PC-3 (cell line): ENCODE measurements at regions not wholly inside any gene's neighbourhood (a gene's known extent, or its start where the extent isn't known, plus 50 kb on each side); places are given as distances from the start of the nearest gene placed in this dataset.

Source experiments
- ATAC-seq: fragments of 200-7000 bp; cut with Tn5 transposase; 2 replicates; pipeline ENCODE4 v1.9.1; 2020; ENCODE audit warnings: mild to moderate bottlenecking, moderate library complexity
- BruUV-seq: library from RNA; stranded (reverse); fragments of 400-500 nt; replicated peaks from 2 replicates; lab custom pipeline; 2021; lab: Mats Ljungman, UMichigan
- CTCF ChIA-PET: fragments of 300-600 bp; sonication (Branson Sonifier 250); formaldehyde crosslinking; loops from one replicate; lab custom pipeline; 2022; ENCODE audit warnings: antibody characterized with exemption; lab: Charles Lee
- POLR2A ChIA-PET: fragments of 300-600 bp; sonication (Branson Sonifier 250); formaldehyde crosslinking; loops from one replicate; lab custom pipeline; 2022; ENCODE audit warnings: antibody characterized with exemption; ENCODE audit not compliant: unreplicated experiment; lab: Charles Lee
- DNase-seq: peaks from one replicate; pipeline ENCODE4 v3.0.0-alpha.2; 2015
- H2AFZ ChIP-seq: fragments of 300-600 bp; sonication (generic); 2 replicates; pipeline ENCODE4 v1.6.0; 2016; ENCODE audit warnings: antibody characterized with exemption, low read length
- H3F3A ChIP-seq: fragments of 300-600 bp; sonication (generic); one replicate; pipeline ENCODE4 v1.6.0; 2017; ENCODE audit warnings: antibody characterized with exemption, low read length, control low read depth, mild to moderate bottlenecking; ENCODE audit not compliant: unreplicated experiment
- H3K27ac ChIP-seq: fragments of 300-600 bp; sonication (generic); 2 replicates; pipeline ENCODE4 v1.5.1; 2016; ENCODE audit warnings: mild to moderate bottlenecking, low read length
- H3K27me3 ChIP-seq: fragments of 300-600 bp; sonication (generic); 2 replicates; pipeline ENCODE4 v1.6.1; 2016; ENCODE audit warnings: low read length, mixed read lengths
- H3K36me3 ChIP-seq: fragments of 300-600 bp; sonication (generic); 2 replicates; pipeline ENCODE4 v1.6.1; 2016; ENCODE audit warnings: low read depth, mixed run types, low read length, mixed read lengths
- H3K4me1 ChIP-seq: fragments of 300-600 bp; sonication (generic); 2 replicates; pipeline ENCODE4 v1.5.1; 2016; ENCODE audit warnings: low read length; ENCODE audit not compliant: insufficient read depth
- H3K4me2 ChIP-seq: fragments of 300-600 bp; sonication (generic); 2 replicates; pipeline ENCODE4 v1.6.0; 2016; ENCODE audit warnings: low read length
- H3K4me3 ChIP-seq: fragments of 300-600 bp; sonication (generic); 2 replicates; pipeline ENCODE4 v1.5.1; 2016; ENCODE audit warnings: mild to moderate bottlenecking, low read length, mixed read lengths
- H3K79me2 ChIP-seq: fragments of 300-600 bp; sonication (generic); 2 replicates; pipeline ENCODE4 v1.6.1; 2017; ENCODE audit warnings: low read length, mixed read lengths
- H3K9ac ChIP-seq: fragments of 300-600 bp; sonication (generic); 2 replicates; pipeline ENCODE4 v1.6.0; 2016; ENCODE audit warnings: mild to moderate bottlenecking, low read length
- H3K9me2 ChIP-seq: fragments of 300-600 bp; sonication (generic); replicated peaks from 2 replicates; pipeline ENCODE4 v1.6.1; 2016; ENCODE audit warnings: mixed run types, low read length, mixed read lengths
- H3K9me3 ChIP-seq: fragments of 300-600 bp; sonication (generic); 2 replicates; pipeline ENCODE4 v1.6.1; 2016; ENCODE audit warnings: low read length, mixed read lengths
- H4K20me1 ChIP-seq: fragments of 300-600 bp; sonication (generic); 2 replicates; pipeline ENCODE4 v1.6.1; 2016; ENCODE audit warnings: low read length, mixed read lengths
- CTCF ChIP-seq: fragments of 300-600 bp; sonication (generic); conservative IDR thresholded peaks from 2 replicates; pipeline ENCODE4 v1.5.1; 2017; ENCODE audit warnings: antibody characterized with exemption, low read depth, mild to moderate bottlenecking, low read length
- EZH2 ChIP-seq: fragments of 300-600 bp; sonication (generic); IDR thresholded peaks from one replicate; pipeline ENCODE4 v1.6.1; 2017; ENCODE audit warnings: antibody characterized with exemption, mild to moderate bottlenecking, low read length; ENCODE audit not compliant: unreplicated experiment
- EZH2phosphoT487 ChIP-seq: fragments of 300-600 bp; sonication (generic); IDR thresholded peaks from 2 replicates; pipeline ENCODE4 v1.6.1; 2018; ENCODE audit warnings: mild to moderate bottlenecking, antibody characterized with exemption, low read length, borderline replicate concordance
- intact Hi-C: fragments of 100-400 bp; cut with micrococcal nuclease; formaldehyde crosslinking; loops from 2 replicates; pipeline ENCODE4 v1.9.0; 2023

GRCh38 chr18:24786027-24786426 is 325.6 kb downstream of the HRH4 start:
- DNase-seq, result no peak
- no peak for ATAC-seq
- H3K9me3 ChIP-seq, result no peaks in the 10 kb centered on the region
- no peak overlapping the region for H3K4me3 ChIP-seq
- POLR2A ChIA-PET, result no interaction called here
- no peaks in the 10 kb centered on the region for H3K4me1 ChIP-seq
- no peaks in the 10 kb centered on the region for H3K36me3 ChIP-seq
- no peak overlapping the region for H3K4me2 ChIP-seq
- no peak overlapping the region for H2AFZ ChIP-seq
- no peak overlapping the region for H3K9ac ChIP-seq
- peaks cover 42% of the 10 kb centered on the region for H3K27me3 ChIP-seq
- H3K79me2 ChIP-seq, result no peaks in the 10 kb centered on the region
- BruUV-seq, result no TSS peak
- no peaks in the 10 kb centered on the region for H3F3A ChIP-seq
- H3K9me2 ChIP-seq, result no peaks in the 10 kb centered on the region
- no peaks in the 10 kb centered on the region for H4K20me1 ChIP-seq
- no peak overlapping the region for H3K27ac ChIP-seq
- TF ChIP-seq EZH2 (no peak), EZH2phosphoT487 (no peak), CTCF (no peak)
- intact Hi-C loops, result no loop called here
- CTCF ChIA-PET, result no interaction called here

- H3K4me3 ChIP-seq, result no peak overlapping the region
- H3K9me3 ChIP-seq, result no peaks in the 10 kb centered on the region
- H3K27me3 ChIP-seq, result peaks cover 35% of the 10 kb centered on the region
- ChIA-PET CTCF (no interaction called here), POLR2A (no interaction called here)
- no peaks in the 10 kb centered on the region for H3K79me2 ChIP-seq
- H4K20me1 ChIP-seq, result no peaks in the 10 kb centered on the region
- TF ChIP-seq EZH2phosphoT487 (no peak), EZH2 (no peak), CTCF (no peak)
- H3F3A ChIP-seq, result no peaks in the 10 kb centered on the region
- no peak overlapping the region for H2AFZ ChIP-seq
- BruUV-seq, result no TSS peak
- ATAC-seq (no peak), DNase-seq (no peak)
- no peaks in the 10 kb centered on the region for H3K4me1 ChIP-seq
- intact Hi-C loops, result no loop called here
- no peaks in the 10 kb centered on the region for H3K36me3 ChIP-seq
- H3K9me2 ChIP-seq, result no peaks in the 10 kb centered on the region
- no peak overlapping the region for H3K27ac ChIP-seq
- H3K9ac ChIP-seq, result no peak overlapping the region
- H3K4me2 ChIP-seq, result no peak overlapping the region
Observed at GRCh38 chr18:24790347-24790746, 329.9 kb downstream of the HRH4 start.

GRCh38 chr18:24791751-24792545 is 331.5 kb downstream of the HRH4 start:
- intact Hi-C loops, result no loop called here
- BruUV-seq, result no TSS peak

More at GRCh38 chr18:24791751-24792545, 331.5 kb downstream of the HRH4 start:
- Histone ChIP-seq H3K9ac (no peak overlapping the region), H3K79me2 (no peaks in the 10 kb centered on the region), H4K20me1 (no peaks in the 10 kb centered on the region), H3K4me1 (no peaks in the 10 kb centered on the region), H3K4me2 (no peak overlapping the region), H3K27me3 (peaks cover 39% of the 10 kb centered on the region), H3K27ac (no peak overlapping the region), H3K9me2 (no peaks in the 10 kb centered on the region), H3K36me3 (no peaks in the 10 kb centered on the region), H3F3A (no peaks in the 10 kb centered on the region), H3K4me3 (no peak overlapping the region), H3K9me3 (no peaks in the 10 kb centered on the region), H2AFZ (no peak overlapping the region)
- ChIA-PET POLR2A (no interaction called here), CTCF (no interaction called here)
- ATAC-seq (no peak), DNase-seq (no peak)
- TF ChIP-seq EZH2phosphoT487 (no peak), CTCF (no peak), EZH2 (no peak)
